ENCODE measurements at regions not wholly inside any gene's neighbourhood (a gene's known extent, or its start where the extent isn't known, plus 50 kb on each side); places are given as distances from the start of the nearest gene placed in this dataset.

DNA sequence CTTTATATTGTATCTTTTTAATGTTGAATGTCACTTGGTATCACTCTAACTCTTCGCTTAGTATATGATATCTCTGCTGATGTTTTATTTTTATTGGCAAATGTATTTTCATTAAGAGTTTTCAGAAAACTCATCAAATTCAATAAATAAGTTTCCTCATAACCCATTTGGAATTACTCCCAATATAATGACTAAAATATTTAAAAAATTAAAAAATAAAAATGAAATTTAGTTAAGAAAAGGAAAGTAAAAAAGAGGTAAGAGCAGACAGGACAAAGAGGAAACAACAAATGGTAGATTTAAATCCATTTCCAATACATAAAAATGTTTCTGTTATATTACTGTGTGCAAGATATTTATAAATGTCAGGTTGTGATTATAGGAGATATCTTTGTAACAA lies 548.9 kb upstream of the SPRY2 start:
- no peak for TF ChIP-seq CTCF (IDR thresholded peaks at IDR 0.05)
- no peak for TF ChIP-seq EP300 (IDR thresholded peaks at IDR 0.05)
- TF ChIP-seq POLR2AphosphoS5 (IDR thresholded peaks at IDR 0.05): no peak
- TF ChIP-seq POLR2A (IDR thresholded peaks at IDR 0.05): no peak

Measured in sigmoid colon (tissue), 4 donors.